HG02884 (cell line): ENCODE measurements at regions not wholly inside any gene's neighbourhood (a gene's known extent, or its start where the extent isn't known, plus 50 kb on each side); places are given as distances from the start of the nearest gene placed in this dataset.

Experiments used
- ATAC-seq: cut with Tn5 transposase; IDR thresholded peaks from one replicate; pipeline ENCODE4 v1.9.1; 2021; ENCODE audit warnings: mild to moderate bottlenecking, moderate library complexity; ENCODE audit not compliant: unreplicated experiment

GRCh38 chr18:44374966-44375365 is 305.7 kb upstream of the SETBP1 start:
- no peak for ATAC-seq

DNA sequence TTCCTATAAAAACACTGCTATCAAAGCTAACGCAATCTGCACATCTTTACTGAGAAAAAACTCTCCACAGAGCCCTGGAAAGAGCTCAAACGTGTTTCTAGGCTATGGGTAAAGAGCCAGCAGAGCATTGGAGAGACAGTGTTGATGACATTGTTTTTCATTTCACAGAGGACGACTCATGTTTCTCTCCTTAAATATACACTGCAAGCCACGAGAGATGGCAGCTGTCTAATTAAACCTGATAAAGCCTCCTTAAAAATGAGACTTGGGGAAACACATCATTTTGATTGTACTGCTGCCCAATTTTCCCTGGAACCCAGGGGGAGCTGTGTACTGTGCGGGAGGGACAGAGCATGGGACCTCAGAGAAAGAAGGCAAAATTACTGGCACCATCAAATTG is 294.3 kb upstream of the SETBP1 start:
- no peak for ATAC-seq

GRCh38 chr18:44388329-44388728 is 292.4 kb upstream of the SETBP1 start:
- ATAC-seq: no peak

- no peak for ATAC-seq
Measured at GRCh38 chr18:44392933-44393332, 287.8 kb upstream of the SETBP1 start.

- ATAC-seq: no peak
Measured at GRCh38 chr18:44393406-44393805, 287.3 kb upstream of the SETBP1 start.

DNA sequence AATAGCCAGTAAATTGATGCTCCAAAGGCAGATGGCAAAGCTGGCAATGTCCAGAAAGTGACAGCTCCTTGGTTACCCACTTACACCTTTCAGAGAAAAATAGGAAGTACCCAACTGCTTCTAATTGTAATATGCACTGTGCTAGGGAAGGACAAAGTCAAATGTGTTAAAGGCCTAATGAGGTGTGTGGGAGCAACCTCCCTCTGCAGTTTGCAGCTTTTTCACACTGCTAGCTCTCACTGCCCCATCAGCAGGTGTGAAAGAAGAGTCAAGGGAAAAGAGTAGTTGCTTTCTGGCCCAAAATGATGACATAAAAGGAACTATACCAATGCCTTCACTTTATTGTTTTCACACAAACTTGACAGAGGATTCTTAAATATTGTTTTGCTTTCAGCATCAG is 284.1 kb upstream of the SETBP1 start:
- ATAC-seq: no peak

DNA sequence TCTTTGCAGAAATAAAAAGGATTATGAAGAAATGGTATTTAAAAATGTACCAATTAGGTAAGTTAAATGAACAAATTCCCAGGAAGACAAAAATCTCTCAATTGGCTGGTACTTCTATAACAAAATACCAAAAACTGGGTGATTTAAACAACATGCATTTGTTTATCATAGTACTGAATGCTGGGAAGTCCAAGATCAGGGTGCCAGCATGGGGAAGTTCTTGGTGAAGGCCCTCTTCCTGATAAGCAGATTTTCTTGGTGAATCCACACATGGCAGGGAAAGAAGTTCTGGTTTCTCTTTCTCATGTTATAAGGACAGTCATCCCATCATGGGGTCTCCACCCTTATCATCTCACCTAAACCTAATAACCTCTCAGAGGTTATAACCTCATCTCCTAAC is 271.6 kb upstream of the SETBP1 start:
- ATAC-seq: no peak

- no peak for ATAC-seq
Measured at GRCh38 chr18:44409515-44409914, 271.2 kb upstream of the SETBP1 start.

DNA sequence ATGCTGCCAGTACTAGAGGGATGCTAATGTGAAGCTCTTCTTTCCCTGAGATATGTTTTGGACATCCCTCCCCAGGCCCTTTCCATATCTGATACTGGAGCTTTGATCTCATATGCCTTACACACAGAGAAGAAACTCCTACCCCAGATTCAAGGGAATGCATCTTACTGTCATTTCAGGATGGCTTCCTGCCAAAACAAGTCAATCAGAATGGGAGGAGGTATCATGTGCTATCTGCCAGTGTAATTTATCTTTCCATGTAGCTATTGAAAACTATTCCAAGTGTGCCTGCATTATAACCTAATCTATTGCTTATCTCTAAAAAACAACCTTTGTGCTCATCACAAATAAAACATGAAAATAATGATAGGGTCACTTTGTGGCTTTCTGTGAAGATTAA is 269.9 kb upstream of the SETBP1 start:
- no peak for ATAC-seq

DNA sequence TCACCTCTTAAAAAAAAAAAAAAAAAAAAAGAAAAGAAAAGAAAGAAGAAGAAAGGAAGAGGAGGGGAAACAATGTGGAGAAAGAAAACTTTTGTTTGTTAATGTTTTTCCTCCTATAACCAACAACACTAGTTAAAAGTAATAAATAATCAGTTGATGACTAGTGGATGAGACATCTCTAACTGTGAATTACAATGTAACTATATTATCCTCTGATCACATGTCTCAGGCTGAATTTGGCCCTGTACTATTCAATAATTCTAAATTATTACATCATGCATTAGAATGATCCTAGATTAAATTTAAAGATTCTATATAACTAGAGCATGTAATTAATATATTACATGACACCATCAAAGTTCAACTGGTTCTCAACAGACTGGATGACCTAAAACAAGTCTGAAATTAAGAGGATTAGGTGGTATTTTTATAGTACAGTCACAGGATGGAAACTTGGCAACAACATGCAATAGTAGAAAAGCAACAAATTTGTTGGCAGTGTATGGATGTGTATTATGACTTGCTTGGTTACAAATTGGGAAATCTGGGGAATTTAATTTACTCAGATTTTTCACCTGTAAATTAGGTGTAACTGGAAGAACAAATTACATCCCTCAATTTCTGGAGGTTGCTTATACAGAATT is 269.3 kb upstream of the SETBP1 start:
- no peak for ATAC-seq

DNA sequence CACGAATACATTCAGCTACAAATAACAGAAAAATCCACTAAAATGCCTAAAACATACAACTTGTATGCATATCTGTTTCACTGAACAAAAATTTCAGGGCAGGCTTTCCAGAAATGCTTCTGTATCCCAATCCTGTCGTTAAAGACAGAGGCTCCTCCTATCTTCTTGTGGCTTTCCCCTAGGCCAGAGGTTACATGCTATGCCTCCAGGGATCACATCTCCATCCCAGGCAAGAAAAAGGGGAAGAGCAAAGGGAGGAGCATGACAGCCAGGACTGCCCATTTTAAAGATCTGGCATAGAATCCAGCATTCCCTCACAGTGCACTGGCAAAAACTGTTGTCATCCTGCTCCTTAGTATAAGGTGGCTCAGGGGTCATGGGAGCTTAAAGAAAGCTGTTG is 268.7 kb upstream of the SETBP1 start:
- no peak for ATAC-seq

DNA sequence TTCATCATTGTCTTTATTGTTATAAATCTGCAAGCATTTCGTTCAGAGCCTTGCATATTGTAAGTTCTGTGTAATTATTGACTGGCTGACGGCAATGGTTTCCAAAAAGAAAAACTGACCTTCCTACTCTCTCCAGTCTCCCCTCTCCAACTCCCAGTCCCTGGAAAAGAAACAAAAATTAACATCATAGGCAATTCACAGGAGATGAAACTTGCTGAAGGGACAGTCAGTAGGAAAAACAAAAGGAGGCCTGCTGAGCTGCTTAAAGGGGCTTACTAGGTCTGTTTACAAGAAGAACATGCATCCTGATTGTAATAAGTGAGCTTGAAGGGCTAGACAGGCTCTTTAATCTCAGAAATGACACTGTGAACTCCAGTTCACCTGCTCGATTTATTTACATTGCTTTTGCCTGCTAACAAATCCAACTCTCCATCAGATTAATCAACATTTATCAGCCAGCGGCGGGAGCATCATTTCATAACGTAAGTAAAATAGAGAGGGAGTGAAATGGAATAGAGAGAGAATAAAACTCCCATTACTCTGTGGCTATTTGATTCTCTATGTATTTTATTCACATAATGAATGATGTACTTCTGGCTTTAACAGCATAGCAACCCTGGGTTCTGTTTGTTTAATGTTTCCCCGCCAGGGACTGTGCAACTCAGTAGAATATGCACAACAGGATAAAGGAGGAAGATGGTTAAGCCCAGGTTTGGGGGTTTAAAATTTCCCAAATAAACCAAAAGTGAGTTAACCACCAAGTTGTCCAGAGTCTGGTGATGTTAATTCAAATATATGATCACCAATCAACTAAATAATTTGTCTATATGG is 256.7 kb upstream of the SETBP1 start:
- no peak for ATAC-seq

DNA sequence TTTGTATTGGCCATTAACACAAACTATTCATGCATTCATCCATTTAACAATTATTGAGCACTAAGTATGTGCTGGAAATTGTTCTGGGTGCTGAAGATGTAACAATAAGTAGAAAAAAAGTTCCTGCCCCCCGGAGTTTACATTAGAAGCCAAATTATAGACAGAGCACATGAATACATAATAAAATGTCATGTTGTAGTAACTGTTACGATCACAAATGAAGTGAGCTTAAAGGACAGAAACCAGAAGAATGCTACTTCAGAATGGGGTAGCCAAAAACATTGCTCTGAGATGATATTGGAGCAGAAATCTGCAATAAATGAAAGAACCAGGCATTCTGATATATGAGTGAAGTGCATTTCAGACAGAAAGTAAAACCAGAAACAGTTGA is 256.0 kb upstream of the SETBP1 start:
- no peak for ATAC-seq

DNA sequence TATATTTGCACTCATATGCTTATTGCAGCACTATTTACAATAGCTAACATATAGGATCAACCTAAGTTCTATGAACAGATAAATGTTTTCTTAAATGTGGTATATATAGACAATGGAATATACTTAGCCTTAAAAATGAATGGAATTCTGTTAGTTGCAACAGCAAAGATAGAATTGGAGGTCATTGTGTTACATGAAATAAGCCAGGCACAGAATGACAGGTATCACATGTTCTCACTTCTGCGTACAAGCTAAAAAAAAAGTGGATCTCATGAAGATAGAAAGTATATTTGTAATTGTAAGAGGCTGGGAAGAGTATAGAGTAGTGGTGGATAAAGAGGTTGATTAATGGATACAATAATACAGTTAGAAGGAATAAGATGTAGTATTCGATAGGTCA is 255.5 kb upstream of the SETBP1 start:
- no peak for ATAC-seq

DNA sequence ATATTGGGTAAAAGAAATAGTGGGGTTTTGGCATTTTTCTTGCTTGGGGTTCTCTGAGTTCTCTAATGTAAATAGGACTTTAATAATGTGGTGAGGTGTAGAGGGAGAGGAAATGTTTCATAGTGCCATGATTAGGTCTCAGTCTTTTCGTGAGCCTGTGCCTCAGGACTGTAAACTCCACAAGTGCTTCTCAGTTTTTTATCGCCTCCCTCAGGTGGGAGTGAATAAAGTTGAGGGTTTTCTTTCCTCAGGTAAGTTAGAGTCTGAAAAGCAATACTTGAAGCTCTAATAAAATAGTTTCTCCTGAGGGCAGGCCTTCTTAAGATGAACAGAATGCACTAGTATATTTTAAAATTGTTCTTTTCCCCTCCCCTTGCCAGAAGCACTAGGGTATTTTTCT is 243.1 kb upstream of the SETBP1 start:
- no peak for ATAC-seq

- no peak for ATAC-seq
Measured at GRCh38 chr18:44450226-44450625, 230.5 kb upstream of the SETBP1 start.

- ATAC-seq: no peak
Measured at GRCh38 chr18:44452346-44452745, 228.3 kb upstream of the SETBP1 start.

- no peak for ATAC-seq
Measured at GRCh38 chr18:44453505-44453904, 227.2 kb upstream of the SETBP1 start.

DNA sequence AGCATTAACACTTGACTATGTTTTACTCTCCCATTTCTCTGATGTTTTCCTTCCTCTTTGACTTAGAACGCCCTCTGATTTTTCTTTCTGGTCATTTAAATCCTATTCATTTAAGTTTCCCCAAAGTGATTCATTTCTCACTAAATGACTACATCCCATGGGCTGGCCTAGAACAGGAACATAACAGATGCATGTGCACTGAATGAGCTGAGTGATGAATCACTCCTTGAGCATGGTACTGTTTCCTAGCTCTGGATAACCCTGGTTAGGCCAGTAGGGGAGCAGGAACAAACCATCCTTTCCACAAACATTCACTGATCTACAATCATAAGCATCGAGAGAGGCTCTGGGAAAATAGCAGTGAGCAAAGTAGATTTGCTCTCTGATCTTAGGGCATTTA is 221.9 kb upstream of the SETBP1 start:
- ATAC-seq: no peak

DNA sequence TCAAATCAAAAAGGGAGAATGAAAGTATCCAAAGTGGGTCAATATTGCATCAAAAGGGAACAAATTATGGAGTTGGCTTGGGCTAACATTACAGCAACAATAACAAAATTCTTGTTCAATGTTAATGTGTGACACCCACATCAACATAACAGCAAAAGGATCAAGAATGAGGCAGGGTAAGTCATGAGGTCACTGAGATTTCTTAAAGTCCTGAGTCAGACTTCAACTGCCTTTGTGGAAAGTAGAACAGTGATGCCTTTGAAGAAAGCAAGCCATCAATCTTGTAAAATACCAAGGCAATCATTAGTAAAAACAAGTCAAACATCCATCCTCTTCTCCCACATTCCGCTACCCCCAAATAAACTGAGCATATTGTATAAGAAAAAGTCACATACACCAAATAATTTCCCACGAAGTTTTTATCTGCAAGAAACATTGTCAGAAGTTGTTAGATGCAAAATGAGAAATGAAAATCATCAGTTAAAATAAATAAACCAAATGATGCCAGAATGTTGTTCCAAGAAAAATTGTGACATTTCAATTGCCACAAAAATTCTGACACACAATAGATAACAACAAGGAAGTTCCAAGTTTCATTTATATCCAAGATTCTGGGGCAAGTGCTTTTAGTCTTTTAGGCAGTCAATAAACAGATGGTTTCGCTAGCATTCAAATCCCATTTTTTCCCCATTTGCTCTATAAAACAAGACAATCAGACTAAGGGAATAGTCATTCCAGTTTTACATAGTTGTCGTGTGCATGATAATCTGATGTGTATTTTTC is 216.1 kb upstream of the SETBP1 start:
- ATAC-seq: no peak

GRCh38 chr18:44465381-44465841 is 215.3 kb upstream of the SETBP1 start:
- ATAC-seq: no peak

GRCh38 chr18:44466997-44467396 is 213.7 kb upstream of the SETBP1 start:
- no peak for ATAC-seq
